Heart left ventricle (tissue), 13 donors: ENCODE measurements at regions not wholly inside any gene's neighbourhood (a gene's known extent, or its start where the extent isn't known, plus 50 kb on each side); places are given as distances from the start of the nearest gene placed in this dataset.

Experiments
- CTCF ChIP-seq, 12 donors: fragments of 200-600 bp; sonication (generic) in 4 of 12; IDR thresholded peaks; one replicate each; pipeline versions ENCODE4 v1.5.0 to v1.8.0; 2018 to 2022; ENCODE audit warnings: antibody characterized with exemption in 12 of 12, mild to moderate bottlenecking in 5 of 12
- POLR2A ChIP-seq, 2 donors: fragments of 450-650 bp; IDR thresholded peaks; one replicate each; pipeline ENCODE4 v1.6.1; 2017; ENCODE audit warnings: antibody characterized with exemption in 2 of 2, mild to moderate bottlenecking in 2 of 2, moderate library complexity in 2 of 2
- donor health status: ischemic (EF 13 %, LVEDD 7.1; RV severe dilation, severe dysfunction).
- donor health status: DM: no; HTN: yes; CAD: no.
- donor health status: DM: no; HTN: no; CAD: no.
- donor health status: ischemic (EF 25% LVEDD 6.9; RV normal size, moderate dysfunction).
- donor health status: ischemic (EF 25% LVEDD 5.7; RV mildly dilated, moderate dysfunction).
- donor health status: ischemic (EF 35%, LVEDD 5.7; RV mildly dilated, moderate dysfunction).
- donor health status: nonischemic (EF 11% LVEDD 7.7; RV severe dilation, severe dysfunction).
- donor health status: DM: yes; HTN: yes; CAD: no.
- donor health status: PGD.
- donor health status: ischemic (EF 29% LVEDD 5.4; RV normal size, mild dysfunction).
- donor health status: nonischemic (EF 23%, LVEDD 6.1; RV moderate dilation, normal function).

DNA sequence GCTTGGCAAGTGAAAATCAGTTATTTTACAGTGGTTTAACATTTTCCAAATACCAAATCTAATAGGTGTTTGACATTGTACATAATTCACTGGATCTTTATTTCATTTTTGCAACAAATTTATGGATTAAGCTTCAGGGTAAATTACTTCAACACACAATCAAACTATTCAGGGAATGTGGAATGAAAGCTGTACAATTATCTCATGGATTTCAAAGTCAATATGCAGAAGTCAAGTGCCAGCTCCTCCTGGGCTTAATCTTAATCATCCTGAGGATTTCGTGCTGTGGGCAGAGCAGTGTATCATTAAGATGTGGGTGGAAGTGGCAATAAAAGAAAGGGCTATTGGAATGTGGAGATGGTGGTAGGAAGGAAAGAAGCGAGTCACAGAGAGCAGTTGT is 548.8 kb downstream of the COL12A1 start:
- TF ChIP-seq CTCF (IDR thresholded peaks at IDR 0.05): no peak
- no peak for TF ChIP-seq POLR2A (IDR thresholded peaks at IDR 0.05)
